SH-SY5Y (cell line): ENCODE measurements at regions not wholly inside any gene's neighbourhood (a gene's known extent, or its start where the extent isn't known, plus 50 kb on each side); places are given as distances from the start of the nearest gene placed in this dataset.

Experiments used
- GATA2 ChIP-seq: IDR thresholded peaks from 2 replicates; pipeline ENCODE4 v1.6.1; 2011; ENCODE audit warnings: mild to moderate bottlenecking, low read depth, low read length
- GATA3 ChIP-seq: IDR thresholded peaks from 2 replicates; pipeline ENCODE4 v1.6.1; 2011; ENCODE audit warnings: low read depth, mild to moderate bottlenecking, low read length, moderate library complexity

GRCh38 chr11:27574342-27574741 is 67.8 kb upstream of the LIN7C start:
- TF ChIP-seq GATA2 (no peak), GATA3 (no peak)
